PC-9 (cell line): ENCODE measurements at regions not wholly inside any gene's neighbourhood (a gene's known extent, or its start where the extent isn't known, plus 50 kb on each side); places are given as distances from the start of the nearest gene placed in this dataset.

ENCODE experiments used
- BruUV-seq: library from RNA; stranded (reverse); fragments of 400-500 nt; replicated peaks from 2 replicates; lab custom pipeline; 2021; lab: Mats Ljungman, UMichigan
- CTCF ChIA-PET: fragments of 300-600 bp; sonication (Branson Sonifier 250); formaldehyde crosslinking; loops from one replicate; lab custom pipeline; 2022; ENCODE audit warnings: antibody characterized with exemption; lab: Charles Lee
- POLR2A ChIA-PET: fragments of 300-600 bp; sonication (Branson Sonifier 250); formaldehyde crosslinking; loops from one replicate; lab custom pipeline; 2022; ENCODE audit warnings: antibody characterized with exemption; ENCODE audit not compliant: unreplicated experiment; lab: Charles Lee
- DNase-seq, 2 experiments: peaks; one replicate each; pipeline versions ENCODE4 v3.0.0 to v3.0.0-alpha.2; 2015 to 2022; ENCODE audit warnings: mixed read lengths in 1 of 2
- H2AFZ ChIP-seq: fragments of 200-600 bp; sonication (generic); 2 replicates; pipeline ENCODE4 v1.8.1; 2017; ENCODE audit warnings: antibody characterized with exemption
- H3F3A ChIP-seq: fragments of 200-600 bp; sonication (generic); 2 replicates; pipeline ENCODE4 v1.8.1; 2017; ENCODE audit warnings: antibody characterized with exemption, mild to moderate bottlenecking, low read depth; ENCODE audit not compliant: insufficient read depth
- H3K27ac ChIP-seq: fragments of 200-600 bp; sonication (generic); 2 replicates; pipeline ENCODE4 v1.6.1; 2016; ENCODE audit warnings: mixed run types
- H3K27me3 ChIP-seq: fragments of 200-600 bp; sonication (generic); 2 replicates; pipeline ENCODE4 v1.6.1; 2016; ENCODE audit warnings: low read depth, mixed run types; ENCODE audit not compliant: insufficient read depth
- H3K36me3 ChIP-seq: fragments of 200-600 bp; sonication (generic); 2 replicates; pipeline ENCODE4 v1.6.1; 2016; ENCODE audit warnings: low read depth, mixed run types
- H3K4me1 ChIP-seq: fragments of 200-600 bp; sonication (generic); replicated peaks from 2 replicates; pipeline ENCODE4 v1.6.1; 2016; ENCODE audit warnings: mixed run types; ENCODE audit not compliant: insufficient read depth
- H3K4me2 ChIP-seq: fragments of 200-600 bp; sonication (generic); 2 replicates; pipeline ENCODE4 v1.6.1; 2017; ENCODE audit warnings: mixed run types
- H3K4me3 ChIP-seq: fragments of 200-600 bp; sonication (generic); 2 replicates; pipeline ENCODE4 v1.6.1; 2016; ENCODE audit warnings: mixed run types
- H3K79me2 ChIP-seq: fragments of 200-600 bp; sonication (generic); 2 replicates; pipeline ENCODE4 v1.6.1; 2017; ENCODE audit warnings: low read depth, mixed run types
- H3K9me2 ChIP-seq: fragments of 200-600 bp; sonication (generic); 2 replicates; pipeline ENCODE4 v1.8.1; 2017; ENCODE audit warnings: mild to moderate bottlenecking; ENCODE audit not compliant: insufficient read depth
- H3K9me3 ChIP-seq: fragments of 200-600 bp; sonication (generic); 2 replicates; pipeline ENCODE4 v1.8.1; 2016; ENCODE audit warnings: low read depth; ENCODE audit not compliant: insufficient read depth
- H4K20me1 ChIP-seq: fragments of 200-600 bp; sonication (generic); 2 replicates; pipeline ENCODE4 v1.8.1; 2017; ENCODE audit not compliant: insufficient read depth
- CTCF ChIP-seq: fragments of 200-600 bp; sonication (generic); conservative IDR thresholded peaks from 2 replicates; pipeline ENCODE4 v1.6.1; 2017; ENCODE audit warnings: mixed run types, antibody characterized with exemption, mild to moderate bottlenecking, moderate library complexity
- EZH2 ChIP-seq: fragments of 200-600 bp; sonication (generic); IDR thresholded peaks from 2 replicates; pipeline ENCODE4 v1.8.0; 2017; ENCODE audit warnings: antibody characterized with exemption, low read depth
- intact Hi-C: fragments of 100-400 bp; cut with micrococcal nuclease; formaldehyde crosslinking; loops from one replicate; pipeline ENCODE4 v1.10.0; 2022; ENCODE audit not compliant: unreplicated experiment

GRCh38 chr18:37662099-37662498 lies 96.5 kb upstream of the CELF4 start:
- Histone ChIP-seq H3K27me3 (no peaks in the 10 kb centered on the region), H3K4me1 (no peaks in the 10 kb centered on the region), H4K20me1 (no peaks in the 10 kb centered on the region), H3K79me2 (no peaks in the 10 kb centered on the region), H3K9me3 (no peaks in the 10 kb centered on the region), H3K4me2 (no peak overlapping the region), H3K9me2 (no peaks in the 10 kb centered on the region), H3F3A (no peaks in the 10 kb centered on the region), H3K27ac (no peak overlapping the region), H3K4me3 (no peak overlapping the region), H3K36me3 (no peaks in the 10 kb centered on the region), H2AFZ (no peak overlapping the region)
- CTCF ChIA-PET = no interaction called here
- POLR2A ChIA-PET = no interaction called here
- intact Hi-C loops = no loop called here
- no peak for TF ChIP-seq EZH2
- TF ChIP-seq CTCF = no peak
- no TSS peak for BruUV-seq
- no peak for DNase-seq

GRCh38 chr18:37661478-37661877 lies 95.9 kb upstream of the CELF4 start:
- POLR2A ChIA-PET = no interaction called here
- intact Hi-C loops = no loop called here
- H3K4me1 ChIP-seq = no peaks in the 10 kb centered on the region

DNA sequence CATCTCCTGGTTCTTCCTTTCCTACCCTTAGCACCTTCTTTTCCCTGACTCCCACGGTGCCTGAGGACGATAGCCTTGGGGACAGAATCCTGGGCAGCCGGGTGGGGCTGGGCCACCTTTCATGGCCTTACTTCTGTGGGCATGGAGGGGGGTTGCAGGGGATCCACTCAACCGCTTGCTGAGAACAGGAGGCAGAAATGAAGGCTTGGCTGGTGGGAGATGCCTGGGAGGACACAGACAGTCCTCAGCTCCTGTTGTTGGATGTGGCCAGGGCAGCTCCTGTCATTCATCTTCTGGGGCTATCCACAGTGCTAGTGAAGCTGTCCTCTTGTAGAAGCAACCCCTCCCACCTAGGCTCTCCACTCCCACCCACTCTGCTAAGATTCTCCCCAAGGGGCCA lies 95.5 kb upstream of the CELF4 start:
- Histone ChIP-seq H3K4me3 (no peak overlapping the region), H3K4me2 (no peak overlapping the region), H3K9me2 (no peaks in the 10 kb centered on the region), H3K4me1 (no peaks in the 10 kb centered on the region), H2AFZ (no peak overlapping the region), H4K20me1 (no peaks in the 10 kb centered on the region), H3K27ac (no peak overlapping the region), H3F3A (no peaks in the 10 kb centered on the region), H3K27me3 (no peaks in the 10 kb centered on the region), H3K36me3 (no peaks in the 10 kb centered on the region), H3K79me2 (no peaks in the 10 kb centered on the region), H3K9me3 (no peaks in the 10 kb centered on the region)
- TF ChIP-seq CTCF (no peak), EZH2 (no peak)
- POLR2A ChIA-PET = no interaction called here
- no TSS peak for BruUV-seq
- DNase-seq = no peak
- CTCF ChIA-PET = no interaction called here
- intact Hi-C loops = no loop called here

More at GRCh38 chr18:37661478-37661877, 95.9 kb upstream of the CELF4 start:
- no peaks in the 10 kb centered on the region for H3K27me3 ChIP-seq
- TF ChIP-seq EZH2 (no peak), CTCF (no peak)
- CTCF ChIA-PET = no interaction called here
- no peak for DNase-seq
- no peak overlapping the region for H3K27ac ChIP-seq
- H3K4me3 ChIP-seq = no peak overlapping the region
- H3K36me3 ChIP-seq = no peaks in the 10 kb centered on the region
- no peaks in the 10 kb centered on the region for H3K79me2 ChIP-seq
- no peak overlapping the region for H3K4me2 ChIP-seq
- H3F3A ChIP-seq = no peaks in the 10 kb centered on the region
- no peaks in the 10 kb centered on the region for H4K20me1 ChIP-seq
- no TSS peak for BruUV-seq
- H3K9me2 ChIP-seq = no peaks in the 10 kb centered on the region
- H2AFZ ChIP-seq = no peak overlapping the region
- H3K9me3 ChIP-seq = no peaks in the 10 kb centered on the region
